Hepatic stellate cell (primary cell): ENCODE measurements at regions not wholly inside any gene's neighbourhood (a gene's known extent, or its start where the extent isn't known, plus 50 kb on each side); places are given as distances from the start of the nearest gene placed in this dataset.

Experiments used
- DNase-seq: peaks from one replicate; pipeline ENCODE4 v3.0.0; 2011; ENCODE audit warnings: low spot score

DNA sequence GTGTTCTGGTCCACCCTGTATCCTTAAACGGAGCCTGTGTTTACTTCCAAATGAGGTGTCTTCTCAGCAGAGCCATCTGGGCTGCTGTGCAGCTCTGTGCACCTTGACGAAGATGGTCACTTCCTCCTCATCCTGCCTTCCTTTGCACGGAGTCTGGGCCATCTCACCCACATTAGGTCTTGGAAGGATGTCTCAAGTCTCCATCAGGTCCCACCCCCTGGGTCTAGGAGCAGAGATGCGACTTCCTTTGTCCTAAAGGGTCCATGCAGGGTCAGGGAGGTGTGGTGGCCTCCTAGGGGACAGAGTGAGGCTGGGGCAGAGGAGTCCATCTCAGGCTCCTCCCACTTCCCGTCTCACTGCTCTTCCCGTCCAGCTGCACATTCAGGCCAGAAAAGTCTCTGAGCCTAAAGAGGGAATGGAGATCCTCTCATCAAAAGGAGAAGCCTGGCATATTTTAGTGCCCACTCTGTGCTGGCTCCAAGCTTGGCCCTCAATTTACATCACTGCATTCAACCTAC is 209.2 kb downstream of the MATN1 start:
- no peak for DNase-seq

DNA sequence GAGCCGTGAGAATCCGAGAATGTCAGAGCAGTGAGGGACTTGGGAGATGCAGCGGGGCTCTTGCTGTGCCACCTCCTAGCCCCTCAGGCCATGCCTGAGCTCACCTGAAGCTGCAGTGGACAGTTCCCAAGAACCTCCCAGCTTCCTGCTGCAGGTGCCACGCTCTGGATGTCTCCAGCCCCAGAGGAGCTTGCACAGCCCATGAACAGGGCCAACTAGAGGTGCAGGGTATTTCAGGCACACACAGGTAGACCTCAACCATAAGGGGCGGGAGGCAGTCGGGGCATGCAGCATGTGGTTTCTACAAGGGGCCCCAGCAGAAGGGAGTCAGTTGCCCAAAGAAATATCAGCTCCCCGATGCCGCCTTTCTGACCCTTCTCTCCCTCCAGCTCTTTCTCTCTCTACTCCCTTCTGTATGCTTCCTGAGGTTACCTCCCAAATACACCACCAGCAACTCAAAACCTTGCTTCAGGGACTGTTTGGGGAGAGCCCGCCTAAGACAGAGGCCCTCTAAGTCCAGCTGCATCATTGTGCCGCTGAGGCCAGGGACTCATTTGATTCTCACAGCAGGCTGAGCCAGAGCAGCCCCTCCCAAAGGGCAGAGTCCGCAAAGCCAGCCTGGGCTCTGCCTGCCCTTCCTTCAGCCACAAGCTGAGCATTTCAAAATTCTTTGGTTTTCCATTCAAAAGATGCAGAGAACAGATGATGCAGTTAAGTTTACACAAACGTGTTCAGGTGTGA is 209.8 kb downstream of the MATN1 start:
- DNase-seq = no peak

DNA sequence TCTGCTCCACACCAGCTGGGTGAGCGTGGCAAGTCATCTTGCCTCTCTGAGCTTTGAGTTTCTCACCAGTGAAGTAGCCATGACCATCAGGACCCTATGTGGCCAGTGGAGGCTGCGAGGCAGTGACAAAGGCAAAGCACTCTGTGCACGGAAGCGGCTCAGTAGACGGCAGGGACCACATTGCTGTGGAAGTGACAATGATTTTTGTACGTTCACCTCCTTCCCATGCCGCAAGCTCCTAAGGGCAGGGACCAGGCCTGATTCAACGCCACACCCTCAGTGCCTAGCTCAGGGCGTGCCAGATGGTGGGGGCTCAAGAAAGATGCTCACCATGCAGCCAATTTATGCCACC is 210.5 kb downstream of the MATN1 start:
- no peak for DNase-seq

DNA sequence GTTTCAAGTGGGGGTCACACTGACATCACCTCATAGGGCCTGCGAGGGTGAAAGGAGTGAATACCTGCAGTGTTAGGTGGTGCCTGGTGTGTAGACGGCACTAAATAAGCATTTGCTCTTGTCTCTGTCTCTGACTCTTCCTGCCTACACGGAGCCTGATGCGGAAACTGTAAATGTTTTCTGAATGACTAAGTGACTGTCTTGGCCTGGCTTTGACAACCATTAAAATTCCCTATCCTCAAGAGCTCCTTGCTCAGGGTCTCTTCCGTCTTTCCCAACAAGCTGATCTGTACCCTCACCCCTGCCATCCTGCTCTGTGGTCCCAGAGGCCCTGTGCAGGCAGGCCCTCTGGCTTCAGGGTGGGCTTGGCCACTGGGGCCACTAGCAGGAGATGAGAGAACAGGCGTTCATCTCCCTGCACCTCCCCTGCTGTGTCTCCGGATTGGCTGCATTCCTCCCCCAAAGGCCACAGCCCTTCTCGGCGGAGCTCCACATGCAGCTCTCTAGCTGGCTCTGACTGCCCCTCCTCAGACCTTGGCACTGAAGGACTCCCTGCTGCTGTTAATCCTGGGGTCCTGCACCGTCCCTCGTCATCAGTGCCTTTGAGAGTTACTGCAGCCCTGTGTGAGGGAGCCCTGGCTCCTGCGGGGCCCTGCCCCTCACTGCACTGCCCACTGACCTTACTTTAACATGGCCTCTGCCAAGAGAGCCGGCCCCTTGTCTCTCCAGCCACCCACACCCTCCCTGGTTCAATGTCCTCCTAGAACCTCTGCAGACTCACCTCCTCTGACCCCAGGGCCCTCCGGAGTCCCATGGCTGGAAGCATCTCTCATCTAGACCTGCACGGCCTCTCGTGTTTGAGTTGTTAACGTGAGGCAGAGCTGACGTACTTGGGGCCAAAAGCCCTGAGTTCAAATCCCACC is 211.1 kb downstream of the MATN1 start:
- no peak for DNase-seq

DNA sequence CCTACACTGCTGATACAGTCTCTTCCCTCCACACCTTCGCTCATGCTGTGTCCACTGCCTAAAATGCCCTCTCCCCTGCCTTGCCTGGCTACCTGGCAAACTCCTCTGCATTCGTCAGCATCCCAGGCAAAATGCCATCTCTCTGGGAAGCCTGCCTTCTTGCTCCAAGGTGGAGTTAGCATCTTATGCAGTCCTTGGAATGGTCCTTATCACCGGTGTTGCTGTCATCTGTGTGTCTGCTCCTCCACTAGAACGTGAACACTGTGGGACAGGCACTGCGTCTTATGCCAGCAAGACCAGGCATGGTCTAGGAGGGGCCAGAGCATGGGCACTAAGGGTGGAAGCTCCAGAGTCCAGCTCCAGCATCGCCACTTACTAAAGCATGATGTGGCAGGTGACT is 211.8 kb downstream of the MATN1 start:
- DNase-seq = no peak

DNA sequence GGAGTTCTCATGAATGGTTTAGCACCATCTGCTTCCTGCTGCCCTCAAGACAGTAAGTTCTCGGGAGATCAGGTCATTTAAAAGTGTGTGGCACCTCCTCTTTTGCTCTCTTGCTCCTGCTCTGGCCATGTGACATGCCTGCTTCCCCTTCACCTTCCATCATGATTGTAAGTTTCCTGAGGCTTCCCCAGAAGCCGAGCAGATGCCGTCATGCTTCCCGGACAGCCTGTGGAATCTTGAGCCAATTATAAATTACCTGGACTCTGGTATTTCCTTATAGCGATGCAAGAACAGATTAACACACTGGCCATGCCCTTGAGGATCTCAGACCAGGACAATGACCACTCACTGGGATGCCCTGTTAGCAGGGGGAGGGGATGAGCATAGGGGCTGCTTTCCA is 212.3 kb downstream of the MATN1 start:
- DNase-seq = no peak

DNA sequence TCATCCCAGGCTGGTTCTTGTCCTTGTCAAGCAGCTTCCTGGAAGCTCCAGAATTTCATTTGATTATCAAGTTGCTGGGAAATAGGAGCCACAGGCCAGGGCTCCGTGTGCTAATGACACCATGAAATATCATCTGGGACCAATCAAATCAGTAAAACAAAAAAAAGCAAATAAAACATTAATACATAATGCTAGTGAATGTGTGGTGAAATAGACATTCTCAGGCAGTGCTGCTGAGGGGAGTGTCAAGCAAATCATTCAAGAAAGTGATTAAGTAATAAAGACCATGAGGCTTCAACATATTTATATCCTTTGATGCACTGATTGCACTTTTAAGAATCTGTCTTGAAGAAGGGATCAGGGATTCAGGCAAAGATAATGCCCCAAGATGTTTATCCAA is 213.7 kb downstream of the MATN1 start:
- no peak for DNase-seq

DNA sequence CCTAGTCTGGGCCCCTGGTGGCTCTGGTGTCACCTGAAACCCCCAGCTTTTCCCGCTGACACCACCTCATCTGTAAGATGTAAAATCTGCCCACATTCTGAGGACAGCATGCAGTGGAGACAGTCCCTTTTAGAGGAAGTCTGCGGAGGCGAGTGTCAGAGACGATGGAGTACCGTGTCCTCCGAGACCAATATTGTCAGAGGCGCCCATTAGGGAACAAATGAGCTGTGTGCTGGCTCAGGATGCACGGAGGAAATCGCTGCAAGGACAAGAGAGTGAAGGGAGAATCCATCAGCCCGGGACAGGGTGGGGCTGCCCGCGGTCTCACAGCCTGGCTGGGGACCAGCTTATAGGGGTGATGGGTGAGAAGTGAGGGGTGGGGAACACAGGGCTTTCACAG is 214.8 kb downstream of the MATN1 start:
- DNase-seq = no peak

DNA sequence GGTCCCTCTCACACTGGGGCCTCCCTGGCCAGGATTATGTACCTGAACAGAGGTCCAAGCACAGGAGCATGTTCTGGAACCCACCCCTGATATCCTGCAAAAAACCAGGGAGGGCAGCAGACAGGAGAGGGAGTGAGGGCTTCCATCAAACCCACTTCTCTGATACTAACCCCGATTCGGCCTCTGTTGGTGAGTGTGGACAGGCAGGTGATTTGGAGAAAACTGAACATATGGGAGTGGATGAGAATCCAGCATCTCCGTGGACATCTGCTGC is 215.3 kb downstream of the MATN1 start:
- no peak for DNase-seq

DNA sequence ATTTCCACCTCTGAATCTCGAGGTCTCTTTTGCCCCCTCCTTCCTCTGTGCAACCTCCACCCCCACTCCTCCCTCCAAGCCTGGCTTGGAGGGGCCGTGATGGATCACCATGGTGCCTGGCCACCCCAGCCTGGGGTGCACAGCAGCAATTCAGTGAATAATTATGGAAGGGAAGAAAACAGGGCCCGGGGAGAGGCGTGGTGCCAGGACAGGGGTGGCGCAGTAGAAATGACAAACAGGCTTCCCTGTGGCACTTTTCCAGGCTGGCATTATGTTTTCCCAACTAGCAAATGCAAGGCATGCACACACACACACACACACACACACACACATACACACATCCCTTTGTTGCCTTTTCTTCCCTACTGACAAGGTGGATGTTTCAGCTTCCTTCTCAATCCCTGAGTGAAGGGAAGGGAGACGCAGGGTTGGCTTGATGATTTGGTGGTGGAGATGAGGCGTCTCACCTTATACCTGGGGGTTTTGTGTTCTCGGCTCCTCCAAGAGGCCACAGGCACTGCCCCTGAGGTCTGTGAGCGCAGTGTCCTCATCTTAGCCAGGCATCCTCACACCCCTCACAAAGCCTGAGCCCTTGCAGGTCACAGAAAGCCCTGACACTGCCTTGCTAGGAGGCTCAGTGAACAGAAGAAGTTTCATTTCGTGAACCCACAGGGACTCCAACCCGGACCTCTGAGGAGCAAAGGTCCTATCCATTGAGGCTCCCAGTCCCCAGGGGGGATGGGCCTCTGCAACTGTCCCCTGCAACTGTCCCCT is 215.8 kb downstream of the MATN1 start:
- no peak for DNase-seq

DNA sequence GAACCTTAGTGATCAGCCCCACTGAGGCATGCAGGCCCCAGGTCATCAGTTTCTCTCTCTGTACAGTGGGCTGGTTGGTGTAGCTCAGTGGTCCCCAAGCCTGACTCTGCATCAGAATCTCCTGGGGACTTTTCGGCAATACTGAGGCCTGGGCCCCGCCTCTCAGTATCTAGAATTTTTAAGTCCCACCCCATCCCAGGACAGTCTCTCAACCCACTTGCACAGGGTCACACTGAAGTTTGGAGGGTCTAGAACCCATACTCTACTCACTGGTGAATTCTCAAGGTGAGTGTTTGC is 216.4 kb downstream of the MATN1 start:
- no peak for DNase-seq

DNA sequence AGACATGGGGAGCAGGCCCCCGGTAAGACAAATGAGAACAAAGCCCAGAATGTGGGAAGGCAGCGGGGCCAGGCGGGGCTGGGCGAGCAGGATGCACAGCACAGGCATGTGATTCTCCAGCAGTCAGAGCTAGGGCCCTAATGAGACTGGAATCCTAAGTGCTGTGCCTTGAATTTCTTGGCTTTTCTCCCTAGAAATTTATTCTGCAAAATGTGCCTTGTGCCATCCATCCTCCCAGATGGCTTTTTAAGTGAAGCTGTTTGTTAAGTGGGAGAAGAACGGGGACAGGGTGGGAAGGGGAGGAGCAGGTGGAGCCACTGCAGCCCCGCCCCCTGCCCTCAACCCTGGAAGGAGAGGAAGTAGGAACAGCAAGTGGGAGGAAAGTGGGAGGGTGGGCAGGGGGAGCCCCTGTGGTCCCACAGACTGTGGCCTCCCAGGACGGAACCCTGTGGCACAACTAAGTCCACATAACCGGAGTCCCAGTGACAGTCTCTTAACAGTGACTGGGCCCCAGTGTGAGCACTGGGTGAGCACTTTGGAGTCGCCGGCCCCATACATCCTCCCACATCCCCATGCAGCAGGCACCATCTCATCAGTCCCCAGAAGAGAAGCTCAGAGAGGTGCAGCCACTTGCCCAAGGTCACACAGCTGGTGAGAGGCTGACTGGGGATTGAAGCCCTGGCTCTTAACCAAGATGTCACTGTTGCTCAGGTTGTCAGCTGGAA is 216.9 kb downstream of the MATN1 start:
- DNase-seq = no peak

DNA sequence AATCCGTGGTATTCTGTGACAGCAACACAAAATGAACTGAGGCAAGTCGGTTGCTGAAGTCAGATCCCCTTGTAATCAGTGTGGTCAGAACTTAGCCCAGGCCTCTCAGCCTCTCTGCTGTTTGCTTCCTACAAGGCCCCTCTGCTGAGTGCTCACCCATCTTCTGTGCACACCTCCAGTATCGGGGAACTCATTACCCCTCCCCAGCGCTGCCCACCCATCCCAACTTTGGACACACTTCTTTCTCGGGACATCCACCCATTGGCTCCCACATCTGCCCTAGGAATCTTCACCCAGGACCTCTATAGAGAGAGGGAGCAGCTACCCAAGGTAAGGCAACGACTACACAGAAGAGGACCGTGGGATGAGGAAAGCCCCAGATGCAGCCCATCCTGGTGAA is 217.5 kb downstream of the MATN1 start:
- DNase-seq = no peak

DNA sequence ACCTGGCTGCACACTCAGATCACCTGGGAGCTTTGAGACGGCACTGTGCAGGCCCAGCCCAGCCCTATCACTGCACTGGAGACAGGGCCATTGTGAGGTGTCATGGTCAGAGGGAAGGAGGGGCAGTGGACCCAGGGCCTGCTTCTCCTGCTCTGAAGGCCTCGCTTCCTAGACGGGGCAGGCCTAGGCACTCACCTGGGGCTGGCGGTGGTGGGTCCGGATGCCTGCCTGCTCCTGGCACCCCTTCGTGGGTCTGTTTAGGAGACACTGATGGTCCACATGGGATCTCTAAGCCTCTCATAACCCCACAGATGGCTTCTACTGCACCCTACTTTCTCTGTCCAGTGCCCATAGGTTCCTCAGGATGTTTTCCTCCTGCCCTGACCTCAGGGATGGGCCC is 230.9 kb downstream of the MATN1 start:
- no peak for DNase-seq

DNA sequence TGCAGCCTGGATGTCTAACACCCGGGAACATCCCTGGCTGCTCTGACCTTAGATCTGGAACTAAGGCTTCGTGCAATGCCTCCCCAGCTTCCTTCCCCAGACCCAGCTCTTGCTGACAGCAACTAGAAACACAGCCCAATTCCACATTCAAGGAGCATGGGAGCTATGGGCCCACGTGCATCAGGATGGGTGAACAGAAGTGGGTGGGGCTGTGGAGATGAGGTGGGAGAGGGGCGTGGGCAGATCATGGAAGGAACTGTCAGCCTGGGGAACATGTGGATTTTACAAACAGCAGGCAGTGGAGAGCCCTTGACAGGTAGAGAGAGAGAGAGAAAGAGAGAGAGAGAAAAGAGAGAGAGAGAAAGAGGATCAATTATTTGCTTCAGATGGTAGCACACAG is 231.6 kb downstream of the MATN1 start:
- DNase-seq = no peak

DNA sequence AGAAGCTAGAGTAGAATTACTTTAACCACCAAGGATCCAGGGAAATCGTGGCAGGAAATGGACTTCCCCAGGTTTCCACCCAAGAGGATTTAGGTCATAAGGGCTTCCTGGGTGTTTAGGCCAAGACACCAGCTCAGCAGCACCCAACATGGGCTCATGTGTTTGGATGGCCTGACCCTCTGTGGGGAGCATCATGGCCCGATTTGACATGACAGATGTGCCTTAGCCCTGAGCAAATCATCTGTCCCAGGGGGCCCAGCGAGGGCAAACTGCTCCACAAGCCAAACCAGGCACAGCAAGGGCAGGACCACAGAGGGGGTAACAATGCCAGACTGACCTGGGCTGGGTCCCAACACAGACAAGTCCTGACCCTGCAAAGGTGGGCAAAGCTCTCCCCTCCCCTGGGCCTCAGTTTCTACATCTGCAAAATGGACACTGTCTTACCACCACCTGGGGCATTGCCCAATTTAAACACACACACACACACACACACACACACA is 232.8 kb downstream of the MATN1 start:
- DNase-seq = no peak

DNA sequence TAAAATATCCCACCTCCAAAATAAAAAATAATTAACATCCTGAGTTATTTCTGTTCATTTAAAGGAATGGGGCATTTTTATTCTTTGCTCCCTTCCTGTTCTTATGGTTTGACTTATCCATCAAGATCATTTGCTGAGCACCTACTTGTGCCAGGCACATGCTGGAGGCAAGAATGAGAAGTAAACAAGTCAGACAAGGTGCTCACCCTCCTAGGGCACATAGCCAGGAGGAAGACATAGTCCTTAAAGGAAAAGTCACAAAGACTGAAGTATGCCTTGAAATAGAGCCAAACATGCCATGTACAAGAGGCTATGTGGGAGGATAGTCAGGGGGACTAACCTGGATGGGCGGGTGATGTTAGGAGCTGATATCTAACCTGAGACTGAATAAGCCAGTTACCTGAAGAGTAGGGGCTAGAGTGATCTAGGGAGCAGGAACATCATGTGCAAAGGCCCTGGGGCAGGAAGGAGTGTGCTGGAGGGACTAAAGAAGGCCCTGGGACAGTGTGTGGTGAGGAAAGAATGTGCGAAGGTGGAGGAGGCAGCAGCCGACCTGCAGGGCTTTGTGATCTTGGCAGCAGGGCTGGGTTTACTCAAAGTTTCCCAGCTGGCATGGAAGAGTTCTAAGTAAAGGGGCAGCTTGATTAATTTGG is 233.5 kb downstream of the MATN1 start:
- no peak for DNase-seq

DNA sequence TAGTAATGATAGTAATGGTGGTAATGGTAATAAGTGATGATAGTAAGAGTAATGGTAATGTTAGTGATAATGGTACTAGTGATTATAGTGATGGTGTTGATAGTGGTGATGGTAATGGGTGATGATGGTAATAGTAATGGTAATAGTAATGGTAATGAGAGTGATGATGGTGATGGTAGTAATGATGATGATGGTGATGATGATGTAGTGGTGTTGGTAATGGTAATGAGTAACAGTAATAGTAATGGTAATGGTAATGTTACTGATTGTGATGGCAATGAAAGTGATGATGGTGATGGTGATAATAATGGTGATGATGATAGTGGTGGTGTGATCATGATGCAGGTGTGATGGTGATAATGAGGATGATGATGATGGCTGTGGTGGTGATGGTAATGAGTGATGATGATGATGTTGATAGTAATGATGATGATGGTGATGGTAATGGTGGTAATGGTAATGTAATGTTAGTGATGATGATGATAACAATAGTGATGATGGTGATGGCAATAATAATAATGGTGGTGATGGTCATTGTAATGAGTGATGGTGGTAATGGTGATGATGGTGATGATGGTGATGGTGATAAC is 235.0 kb downstream of the MATN1 start:
- DNase-seq = no peak

DNA sequence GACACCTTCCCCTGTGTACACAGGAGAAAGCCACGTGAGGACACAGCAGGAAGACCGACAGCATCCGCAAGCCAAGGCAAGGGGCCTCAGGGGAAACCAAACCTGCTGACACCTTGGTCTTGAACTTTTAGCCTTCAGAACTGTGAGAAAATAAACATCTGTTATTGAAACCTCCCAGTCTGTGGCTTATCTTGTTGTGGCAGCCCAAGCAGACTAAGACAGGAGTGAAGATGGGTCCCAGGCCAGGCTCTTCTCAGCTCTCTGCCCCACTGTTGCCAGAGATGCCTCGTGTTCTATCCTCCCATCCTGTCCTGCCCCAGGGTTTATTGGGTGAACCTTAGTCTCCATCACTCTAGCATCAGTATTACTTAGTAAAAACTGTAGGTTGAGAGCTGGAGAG is 236.3 kb downstream of the MATN1 start:
- DNase-seq = no peak

DNA sequence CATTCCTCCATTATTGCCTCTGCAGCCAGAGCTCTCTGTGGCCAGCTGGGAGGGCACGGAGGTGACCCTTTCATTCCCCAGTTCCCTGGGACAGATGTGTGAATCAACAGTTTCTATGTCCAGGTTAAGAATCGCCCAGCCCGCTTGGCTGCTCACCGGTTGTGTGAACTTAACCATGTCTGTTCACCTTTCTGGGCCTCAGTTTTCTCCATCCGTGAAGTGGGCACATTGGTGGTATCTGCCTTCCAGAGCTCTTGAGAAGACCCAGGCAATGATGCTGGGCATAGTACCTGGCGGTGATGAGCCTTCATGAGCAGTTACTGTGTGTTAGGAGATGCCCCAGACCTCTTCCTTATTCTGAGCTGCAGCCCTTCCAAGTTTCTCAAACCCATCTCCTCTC is 238.3 kb downstream of the MATN1 start:
- DNase-seq = no peak

DNA sequence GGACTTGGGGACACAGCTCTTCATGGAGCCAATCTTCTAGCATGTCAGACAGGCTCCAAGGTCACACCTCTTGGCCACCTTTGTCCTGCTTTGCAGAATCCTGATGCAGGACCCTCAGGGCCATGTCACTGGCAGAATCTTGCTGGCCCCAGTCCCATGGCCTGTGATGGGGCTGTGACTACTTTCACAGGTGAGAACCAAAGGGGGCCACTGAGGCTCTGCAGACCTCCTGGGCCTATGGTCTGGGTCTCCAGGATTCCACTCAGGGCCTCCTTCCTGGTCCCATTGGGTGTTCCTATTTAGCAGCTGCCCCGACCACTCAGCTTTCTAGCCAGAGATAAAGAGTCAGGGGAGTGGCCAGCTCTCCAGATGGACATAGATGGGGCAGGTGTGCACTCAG is 238.7 kb downstream of the MATN1 start:
- DNase-seq = no peak
